HG02759 (cell line): ENCODE measurements at regions not wholly inside any gene's neighbourhood (a gene's known extent, or its start where the extent isn't known, plus 50 kb on each side); places are given as distances from the start of the nearest gene placed in this dataset.

Source experiments
- ATAC-seq: cut with Tn5 transposase; IDR thresholded peaks from one replicate; pipeline ENCODE4 v1.9.1; 2021; ENCODE audit warnings: mild to moderate bottlenecking, moderate library complexity; ENCODE audit not compliant: unreplicated experiment

DNA sequence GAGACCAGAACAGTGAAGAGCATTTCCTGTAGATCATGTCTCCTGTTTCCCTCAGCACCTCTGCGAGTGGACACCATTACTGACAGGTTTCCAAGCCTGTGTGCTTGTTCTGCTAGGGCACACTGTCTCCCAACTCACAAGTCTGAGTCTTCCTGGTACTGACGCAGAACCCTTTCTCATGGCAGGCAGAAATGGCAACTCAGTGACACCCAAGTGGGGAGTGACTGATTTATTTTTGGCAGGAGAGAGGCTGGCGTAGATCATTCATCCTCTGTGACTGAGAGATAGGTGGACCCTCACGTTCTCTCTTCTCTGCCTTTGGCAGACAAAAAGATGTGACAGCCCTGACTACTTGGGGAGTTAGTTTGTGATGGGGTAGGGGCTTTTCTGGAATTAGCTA lies 183.4 kb downstream of the RFC3 start:
- ATAC-seq, result no peak

DNA sequence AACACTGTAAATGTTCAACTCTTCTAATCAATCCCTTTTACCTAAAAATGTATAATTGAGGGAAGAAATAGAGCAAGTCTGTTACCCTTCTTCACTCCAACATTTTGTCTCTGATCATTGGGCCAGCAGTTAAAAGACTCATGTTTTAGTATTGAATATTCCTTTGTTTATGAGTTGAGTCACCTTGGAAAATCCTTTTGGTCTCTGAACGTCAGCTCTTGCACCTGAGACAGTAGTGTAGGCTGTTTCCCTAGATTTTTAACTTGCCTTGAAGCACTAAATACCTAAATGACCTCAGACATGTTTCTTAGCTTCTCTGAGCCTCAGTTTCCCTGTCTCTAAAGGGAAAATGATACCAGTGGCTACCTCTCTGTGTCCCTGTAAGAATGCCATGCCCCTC lies 184.2 kb downstream of the RFC3 start:
- ATAC-seq, result no peak

DNA sequence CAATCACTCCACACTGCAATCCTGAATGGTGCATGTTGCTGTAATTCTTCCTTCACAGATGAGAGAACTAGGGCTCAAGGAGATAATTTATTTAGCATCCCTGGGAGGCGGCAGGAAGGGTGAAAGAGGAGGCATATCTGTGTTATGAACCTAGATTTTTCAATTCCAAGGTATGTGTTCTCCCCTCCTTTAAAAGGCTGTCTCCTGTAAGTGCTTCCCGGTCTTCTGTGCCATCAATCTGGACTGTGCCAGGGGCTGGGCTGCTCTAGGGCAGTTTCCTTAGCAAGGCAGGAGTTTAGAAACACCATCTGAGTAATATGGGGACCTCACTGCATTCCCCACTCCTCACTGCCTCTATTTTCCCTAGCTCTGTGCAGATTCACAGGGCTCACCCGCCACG lies 185.0 kb downstream of the RFC3 start:
- ATAC-seq, result no peak

DNA sequence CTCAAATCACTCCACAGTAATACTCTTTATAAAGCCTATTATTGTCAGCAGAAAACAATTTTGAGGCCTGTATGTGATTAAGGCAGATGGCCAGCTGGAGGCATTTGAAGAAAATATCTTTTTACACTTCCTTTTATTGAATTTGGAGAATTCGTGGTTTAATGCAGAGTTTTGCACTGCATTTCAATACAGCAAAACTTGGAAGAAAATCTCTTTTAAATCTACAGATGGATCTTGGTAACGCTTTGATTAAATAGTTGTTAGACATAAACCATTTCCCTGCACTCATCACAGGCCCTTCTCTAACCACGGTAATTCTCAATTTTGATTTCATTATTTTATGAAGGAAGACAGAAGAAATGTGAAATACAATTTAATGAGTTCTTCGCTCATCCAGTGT lies 185.7 kb downstream of the RFC3 start:
- ATAC-seq, result no peak

DNA sequence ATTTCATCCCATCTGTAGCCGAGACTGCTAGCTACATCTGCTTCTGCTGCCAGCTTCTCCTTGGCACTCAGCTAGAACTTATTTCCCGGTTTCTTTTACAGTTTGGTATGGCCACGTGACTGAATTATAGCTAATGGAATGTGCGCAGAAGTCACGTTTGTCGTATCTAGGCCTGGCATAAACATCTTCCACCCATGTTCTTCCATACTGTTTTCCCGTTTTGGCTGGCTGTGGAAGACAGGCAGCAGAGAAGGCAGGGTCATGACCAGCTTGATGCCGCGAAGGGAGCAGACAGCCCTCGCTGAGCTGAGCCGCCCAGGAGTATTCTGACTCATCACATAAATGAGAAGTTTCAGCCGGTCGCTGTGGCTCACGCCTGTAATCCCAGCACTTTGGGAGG lies 186.7 kb downstream of the RFC3 start:
- no peak for ATAC-seq

- ATAC-seq, result no peak
Measured at GRCh38 chr13:34006011-34006410, 188.1 kb downstream of the RFC3 start.

GRCh38 chr13:34011552-34012085 lies 193.7 kb downstream of the RFC3 start:
- no peak for ATAC-seq

GRCh38 chr13:34012382-34012781 lies 194.4 kb downstream of the RFC3 start:
- no peak for ATAC-seq

GRCh38 chr13:34013061-34013460 lies 195.1 kb downstream of the RFC3 start:
- ATAC-seq, result no peak

DNA sequence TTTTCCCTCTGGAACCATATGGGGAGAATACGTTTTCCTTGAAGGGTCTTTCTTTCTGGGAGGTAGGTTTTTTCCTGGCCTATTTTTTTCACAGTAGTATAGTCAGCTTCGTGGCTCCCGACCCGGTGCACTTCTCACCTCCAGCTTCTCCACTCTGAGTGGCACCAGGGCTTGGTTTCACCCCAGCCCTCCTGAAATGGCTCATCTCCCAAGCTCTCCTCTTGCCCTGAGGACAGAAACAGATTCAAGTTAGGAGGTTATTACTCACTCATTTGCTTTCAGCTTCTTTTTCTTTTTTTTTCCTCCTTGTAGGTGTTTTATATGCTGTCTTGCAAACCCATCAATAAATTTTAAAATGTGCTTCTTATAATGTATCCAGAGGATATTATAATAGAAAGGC lies 199.3 kb downstream of the RFC3 start:
- no peak for ATAC-seq

DNA sequence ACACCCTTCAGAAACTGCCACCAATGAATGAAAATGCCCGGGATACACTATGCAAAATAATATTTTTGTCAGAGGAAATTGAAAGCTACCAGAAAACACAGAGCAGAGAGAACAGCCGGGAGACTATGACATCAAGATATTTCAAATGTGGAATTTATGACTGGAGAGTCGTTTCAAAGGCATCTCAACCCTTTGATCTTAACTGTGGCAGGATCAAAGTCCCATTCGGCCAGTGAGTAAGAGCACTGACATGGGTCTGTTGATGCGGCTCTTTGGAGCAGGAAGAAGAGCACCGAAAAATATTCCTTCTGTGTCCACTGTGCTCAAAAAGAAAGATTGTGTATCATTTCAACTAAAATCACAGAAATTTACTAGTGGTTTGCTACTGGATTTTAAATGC lies 201.9 kb downstream of the RFC3 start:
- ATAC-seq, result no peak

- no peak for ATAC-seq
Measured at GRCh38 chr13:34020388-34020787, 202.4 kb downstream of the RFC3 start.

- no peak for ATAC-seq
Measured at GRCh38 chr13:34021619-34022018, 203.7 kb downstream of the RFC3 start.

DNA sequence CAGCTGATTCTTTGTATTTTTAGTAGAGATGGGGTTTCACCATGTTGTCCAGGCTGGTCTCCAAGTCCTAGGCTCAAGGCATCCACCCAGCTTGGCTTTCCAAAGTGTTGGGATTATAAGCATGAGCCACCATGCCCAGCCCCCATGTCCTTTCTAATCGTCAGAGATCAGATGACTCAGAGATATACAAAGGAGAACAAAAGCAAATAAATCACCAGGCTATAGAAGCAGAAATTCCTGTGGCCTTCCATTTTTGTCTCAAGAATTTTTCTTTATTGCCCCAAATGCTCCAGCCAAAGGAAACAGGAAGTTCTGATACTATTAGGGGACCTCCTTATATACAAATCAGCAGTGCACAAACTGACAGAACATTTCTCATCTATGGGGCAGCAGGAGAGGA lies 207.8 kb downstream of the RFC3 start:
- ATAC-seq, result no peak

DNA sequence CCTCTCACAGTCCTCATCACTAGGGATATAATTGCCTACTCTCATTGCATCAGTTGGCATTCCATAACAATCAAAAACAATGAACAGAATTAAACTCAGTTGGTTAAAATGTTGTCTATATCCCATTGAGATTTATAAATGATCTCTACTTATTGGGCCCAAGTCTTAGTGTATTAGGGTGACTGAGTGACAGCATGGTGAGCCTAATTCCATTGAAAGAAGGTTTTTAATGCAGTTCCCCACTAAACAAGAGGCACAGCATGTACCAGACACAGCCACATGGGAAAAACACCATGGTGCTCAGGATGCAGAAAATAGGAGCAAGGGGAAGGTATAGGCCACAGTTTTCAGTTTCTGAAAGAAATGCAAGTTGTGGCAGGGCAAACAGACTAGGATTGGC lies 208.4 kb downstream of the RFC3 start:
- no peak for ATAC-seq

- no peak for ATAC-seq
Measured at GRCh38 chr13:34028496-34029442, 210.8 kb downstream of the RFC3 start.

GRCh38 chr13:34030782-34031181 lies 212.8 kb downstream of the RFC3 start:
- ATAC-seq, result no peak

DNA sequence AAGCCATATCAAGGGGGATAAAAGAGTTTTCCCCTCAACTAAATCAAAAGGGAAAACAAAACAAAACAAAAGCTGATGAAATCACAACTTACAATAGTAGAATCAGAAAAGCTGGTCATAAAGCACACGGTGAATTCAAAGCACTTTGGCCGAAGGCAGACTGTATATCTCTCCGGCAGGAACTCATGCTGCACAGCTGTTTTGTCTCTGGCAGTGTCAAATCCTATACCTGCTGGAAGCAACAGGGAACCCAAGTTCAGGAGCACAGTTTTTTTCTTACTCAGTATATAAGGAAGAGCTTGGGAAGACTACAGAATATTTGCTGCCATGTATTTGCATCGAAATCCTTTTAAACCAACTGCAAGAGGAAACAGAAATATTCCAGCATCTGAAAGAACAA lies 213.7 kb downstream of the RFC3 start:
- ATAC-seq, result no peak

GRCh38 chr13:34034411-34034810 lies 216.5 kb downstream of the RFC3 start:
- ATAC-seq, result no peak

- no peak for ATAC-seq
Measured at GRCh38 chr13:34035178-34035577, 217.2 kb downstream of the RFC3 start.

- no peak for ATAC-seq
Measured at GRCh38 chr13:34035676-34036325, 217.9 kb downstream of the RFC3 start.
